OCI-LY7 (cell line): ENCODE measurements at regions not wholly inside any gene's neighbourhood (a gene's known extent, or its start where the extent isn't known, plus 50 kb on each side); places are given as distances from the start of the nearest gene placed in this dataset.

Source experiments
- CTCF ChIP-seq: fragments of 200-600 bp; sonication (generic); conservative IDR thresholded peaks from 2 replicates; pipeline ENCODE4 v1.5.1; 2014; ENCODE audit warnings: mild to moderate bottlenecking, antibody characterized with exemption, low read length, moderate library complexity, mixed read lengths
- EZH2phosphoT487 ChIP-seq: fragments of 200-600 bp; sonication (generic); IDR thresholded peaks from 2 replicates; pipeline ENCODE4 v1.6.1; 2018; ENCODE audit warnings: low read depth, borderline replicate concordance, mild to moderate bottlenecking, mixed run types, antibody characterized with exemption, low read length, moderate library complexity, mixed read lengths

- TF ChIP-seq CTCF (no peak), EZH2phosphoT487 (no peak)
Observed at GRCh38 chr4:181820553-181820952, 422.6 kb upstream of the TENM3 start.
